HG03103 (cell line): ENCODE measurements at regions not wholly inside any gene's neighbourhood (a gene's known extent, or its start where the extent isn't known, plus 50 kb on each side); places are given as distances from the start of the nearest gene placed in this dataset.
"Not testable (repeated sequence)": the region's sequence is repeated elsewhere in the genome, so short reads cannot be mapped to it uniquely, and the experiment has no call there.

Source experiments
- ATAC-seq: cut with Tn5 transposase; IDR thresholded peaks from one replicate; pipeline ENCODE4 v1.9.1; 2021; ENCODE audit warnings: low read depth; ENCODE audit not compliant: unreplicated experiment

DNA sequence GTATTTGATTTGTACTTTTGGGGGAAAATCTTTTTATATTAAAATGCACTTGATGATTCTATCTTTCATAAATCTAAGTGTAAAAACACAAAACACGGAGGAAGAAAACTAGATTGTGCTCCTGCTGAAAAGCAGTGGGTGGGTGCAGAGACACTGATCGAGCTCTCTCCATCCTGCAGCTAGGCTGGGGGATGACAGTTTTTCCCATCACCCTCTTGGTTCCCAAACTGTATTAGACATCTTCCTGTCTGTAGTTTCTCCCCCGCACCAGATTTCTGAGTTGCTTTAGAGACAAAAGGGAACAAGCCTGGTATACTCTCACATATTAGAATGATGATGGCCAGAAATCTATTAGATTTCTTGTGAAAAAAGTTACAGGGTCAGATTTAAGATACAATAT is 99.6 kb downstream of the FAM114A2 start:
- no peak for ATAC-seq

DNA sequence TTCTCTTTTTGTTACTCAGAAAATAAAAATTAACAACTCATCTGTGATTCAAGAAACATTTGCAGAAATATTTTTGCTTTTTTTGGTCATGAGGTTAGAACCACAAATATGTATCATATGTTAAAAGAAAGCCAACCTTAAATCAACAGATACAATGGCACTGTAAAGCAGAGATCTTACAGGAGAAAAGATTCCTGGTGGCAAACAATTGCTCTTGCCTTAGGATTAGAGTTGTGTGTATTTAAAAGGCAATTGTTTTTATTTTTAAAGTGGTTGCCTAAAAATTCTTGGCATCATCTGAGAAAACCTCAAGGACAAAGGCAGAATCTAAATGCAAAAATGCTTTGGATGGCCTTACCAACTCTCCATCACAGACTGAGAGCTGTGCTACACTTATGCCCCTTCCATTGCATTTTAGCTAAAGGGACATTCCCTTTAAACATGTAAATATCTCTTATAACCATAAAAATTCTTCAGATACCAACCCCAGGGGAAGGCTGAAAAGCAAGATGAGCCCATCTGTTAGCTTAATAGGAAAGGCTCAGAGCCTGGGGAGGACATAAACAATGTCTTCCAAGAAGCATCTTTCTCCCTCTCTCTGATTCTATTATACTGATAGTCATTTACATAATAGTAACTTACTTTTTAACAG is 100.4 kb downstream of the FAM114A2 start:
- no peak for ATAC-seq

DNA sequence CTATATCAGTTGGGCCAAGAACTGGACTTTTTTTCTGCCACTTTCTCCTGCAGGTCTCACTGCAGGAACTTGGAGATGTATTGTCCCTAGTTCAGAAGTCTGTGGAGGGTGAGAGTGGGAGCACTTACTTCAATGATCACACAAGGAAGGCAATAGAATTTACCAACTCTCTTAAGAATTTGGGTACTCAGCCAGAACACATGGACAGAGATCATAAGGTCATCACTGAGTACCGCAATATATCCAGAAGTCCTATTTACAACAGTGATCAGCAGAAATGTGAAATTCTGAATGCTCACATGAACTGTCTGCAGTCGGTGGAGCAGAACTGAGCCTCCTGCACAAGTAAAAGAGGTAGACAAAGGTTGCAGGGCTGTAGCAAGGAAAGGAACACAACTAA is 101.0 kb downstream of the FAM114A2 start:
- ATAC-seq: no peak

DNA sequence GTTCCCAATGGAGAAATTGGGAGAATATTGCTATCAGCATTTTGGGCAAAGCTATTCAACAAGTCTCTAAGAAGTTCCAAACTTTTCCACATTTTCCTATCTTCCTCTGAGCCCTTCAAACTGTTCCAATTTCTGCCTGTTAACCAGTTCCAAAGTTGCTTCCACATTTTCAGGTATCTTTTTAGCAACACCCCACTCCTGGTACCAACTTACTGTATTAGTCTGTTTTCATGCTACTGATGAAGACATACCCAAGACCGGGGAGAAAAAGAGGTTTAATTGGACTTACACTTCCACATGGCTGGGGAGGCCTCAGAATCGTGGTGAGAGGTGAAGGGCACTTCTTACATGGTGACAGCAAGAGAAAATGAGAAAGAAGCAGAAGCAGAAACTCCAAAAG is 103.6 kb downstream of the FAM114A2 start:
- ATAC-seq: not testable (repeated sequence)

DNA sequence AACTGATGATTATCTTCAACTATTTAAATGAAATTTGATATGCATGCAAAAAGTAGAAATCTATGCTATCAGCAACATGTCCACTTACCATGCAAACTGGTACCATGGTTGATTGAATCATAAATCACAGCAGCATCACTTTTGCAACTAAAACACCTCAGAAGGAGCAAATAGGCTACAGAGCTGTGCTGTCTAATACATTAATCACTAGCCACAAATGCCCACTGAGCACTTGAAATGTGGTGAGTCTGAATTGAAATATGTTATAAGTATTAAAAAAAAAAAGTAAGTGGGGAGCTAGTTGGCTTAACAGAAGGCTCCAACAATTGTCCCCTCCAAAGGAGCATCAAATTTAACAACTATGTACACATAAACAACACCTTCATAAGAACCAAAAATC is 112.5 kb downstream of the FAM114A2 start:
- no peak for ATAC-seq

DNA sequence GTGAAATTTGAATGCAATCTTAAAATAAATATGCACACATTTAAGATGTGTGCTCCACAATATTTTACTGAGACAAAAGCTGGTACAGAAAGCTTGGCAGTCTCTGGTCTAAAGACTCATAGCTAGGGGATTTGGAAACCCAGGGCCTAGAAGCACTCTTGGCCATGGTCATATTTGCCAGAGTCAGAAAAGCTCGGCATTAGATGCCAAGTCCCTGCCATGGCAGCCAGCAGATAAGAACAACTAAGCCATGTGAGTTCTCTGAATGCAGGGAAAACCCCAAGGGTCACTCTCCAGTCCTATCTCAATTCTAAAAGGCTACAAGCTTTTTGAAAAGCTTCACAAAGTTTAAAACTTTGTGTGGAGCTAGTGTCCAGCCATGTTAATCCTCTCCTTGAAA is 119.5 kb downstream of the FAM114A2 start:
- no peak for ATAC-seq

DNA sequence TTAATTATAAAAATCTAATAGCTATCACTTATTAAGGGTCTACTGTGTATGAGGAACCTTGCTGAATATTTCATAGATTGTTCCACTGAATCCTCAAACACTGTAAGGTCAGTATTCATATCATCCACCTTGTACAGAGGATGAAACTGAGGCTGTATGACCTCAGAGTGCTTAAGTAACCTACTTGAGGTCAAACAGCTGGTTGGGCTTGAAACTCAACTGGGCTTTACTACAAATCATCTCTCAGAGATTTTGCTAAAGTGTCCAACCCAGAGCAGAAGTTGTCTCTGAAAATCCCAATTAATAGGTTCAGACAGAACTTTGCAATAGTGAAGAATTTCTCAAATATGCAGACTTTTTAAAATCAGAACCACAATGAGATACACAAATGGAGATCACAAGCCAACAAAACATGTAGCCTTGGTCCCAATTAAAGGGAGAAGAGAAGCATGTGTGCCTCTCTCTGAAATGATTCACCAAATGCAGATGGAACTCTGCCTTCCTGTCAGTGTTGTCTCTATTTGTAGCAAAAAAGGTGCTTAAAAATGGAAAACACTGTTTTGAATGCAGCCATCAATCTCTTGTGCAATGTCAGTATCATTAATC is 131.4 kb downstream of the FAM114A2 start:
- ATAC-seq: no peak

DNA sequence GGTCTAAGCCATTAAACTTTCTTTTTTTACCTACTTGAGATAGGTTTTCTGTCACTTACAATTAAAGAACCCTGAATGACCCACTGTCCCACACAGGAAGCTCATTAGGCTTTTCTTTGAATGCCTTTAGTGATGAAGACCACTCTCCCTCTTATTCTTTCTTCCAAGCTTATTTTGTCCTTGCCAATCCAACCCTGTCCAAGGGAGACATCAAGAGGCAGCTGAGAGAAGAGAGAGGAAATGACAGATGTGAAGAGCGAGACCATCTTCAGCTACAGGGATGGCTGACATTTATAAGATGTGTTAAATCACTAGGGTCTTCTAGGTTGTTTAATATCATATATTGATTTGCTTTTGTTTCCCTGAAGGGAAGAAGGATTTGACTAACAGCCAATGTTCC is 133.5 kb downstream of the FAM114A2 start:
- ATAC-seq: no peak

DNA sequence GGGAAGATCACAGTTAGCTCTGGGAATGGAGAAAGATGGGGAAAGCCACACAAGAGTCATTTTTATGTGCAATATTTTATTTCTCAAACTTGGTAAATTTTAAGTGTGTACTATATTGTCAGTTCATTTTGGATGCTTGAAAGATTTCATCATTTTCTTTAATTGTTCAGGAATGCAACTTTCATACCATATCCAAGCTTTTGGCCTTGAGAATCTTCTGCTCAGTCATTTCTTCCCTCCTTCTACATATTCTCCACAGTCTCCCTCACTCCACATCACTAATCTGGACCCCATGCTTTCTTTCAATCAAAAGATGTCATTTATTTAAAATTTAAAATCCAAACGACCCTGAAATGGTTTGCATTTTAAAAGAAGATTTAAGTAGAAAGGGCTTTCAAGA is 135.4 kb downstream of the FAM114A2 start:
- ATAC-seq: no peak

DNA sequence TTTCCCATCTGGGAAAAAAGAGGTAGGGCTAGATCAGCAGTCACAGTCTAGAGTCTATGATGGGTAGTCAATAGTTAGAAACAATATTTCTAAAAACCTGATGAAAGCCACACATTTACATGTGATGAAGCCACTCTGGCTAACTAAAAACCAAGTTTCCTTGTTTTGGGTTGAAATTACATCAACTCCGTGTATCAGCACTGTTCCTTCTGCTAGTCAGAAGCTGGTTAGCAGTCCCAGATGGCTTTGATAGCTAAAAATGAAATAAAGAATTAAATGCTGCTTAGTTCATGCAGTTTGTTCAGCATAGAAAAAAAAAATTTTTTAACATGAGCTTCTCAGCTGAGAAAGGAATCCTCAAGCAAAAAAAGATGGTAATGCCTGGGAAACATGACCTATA is 136.7 kb downstream of the FAM114A2 start:
- ATAC-seq: no peak

DNA sequence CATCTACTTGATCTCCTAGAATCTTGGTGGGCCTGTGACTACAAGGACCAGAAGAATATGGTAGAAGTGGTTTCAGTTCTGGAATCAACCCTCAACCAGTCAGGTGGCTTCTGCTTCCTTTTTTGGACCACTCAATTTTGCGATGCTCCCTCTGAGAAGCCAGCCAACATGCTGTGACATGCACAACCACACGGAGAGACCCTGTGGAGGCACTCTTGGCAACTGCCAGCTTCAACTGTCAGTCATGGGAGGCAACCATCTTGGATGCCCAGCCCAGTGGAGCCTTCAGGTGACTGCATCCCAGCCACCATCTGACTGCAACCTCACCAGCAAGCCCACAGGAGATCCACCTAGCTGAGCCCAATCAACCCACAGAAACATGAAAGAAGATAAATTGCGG is 137.3 kb downstream of the FAM114A2 start:
- ATAC-seq: no peak

DNA sequence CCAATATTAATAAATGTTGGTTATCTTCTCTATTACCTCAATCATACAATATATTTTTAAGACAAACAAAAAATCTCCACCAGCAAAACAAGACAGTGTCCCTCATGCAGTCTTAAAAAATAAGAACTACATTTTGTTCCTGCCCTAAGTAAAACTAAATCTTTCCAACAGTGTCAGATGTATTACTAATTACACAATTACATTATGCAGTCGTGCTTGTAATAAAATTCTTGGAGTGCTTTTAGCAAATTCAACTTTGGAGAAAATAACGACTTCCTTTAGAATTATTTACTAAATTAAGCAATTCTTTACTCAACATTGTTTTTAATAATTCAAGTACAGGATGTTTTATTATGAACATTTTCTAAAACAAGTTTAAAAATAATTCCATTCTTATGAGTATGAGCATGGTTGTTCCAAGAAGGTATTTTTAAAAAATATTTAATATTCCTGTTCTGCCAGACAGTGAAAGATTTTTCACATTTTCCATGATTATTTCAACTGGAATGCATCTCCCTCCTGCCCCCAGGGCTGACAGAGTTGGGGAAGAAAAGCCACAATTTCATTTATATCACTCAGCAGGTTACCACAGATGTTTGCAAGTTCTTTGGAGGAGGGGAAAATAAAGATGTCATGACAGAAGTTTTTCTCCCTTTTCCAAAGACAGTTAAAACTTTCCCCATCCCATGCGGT is 137.9 kb downstream of the FAM114A2 start:
- ATAC-seq: no peak

DNA sequence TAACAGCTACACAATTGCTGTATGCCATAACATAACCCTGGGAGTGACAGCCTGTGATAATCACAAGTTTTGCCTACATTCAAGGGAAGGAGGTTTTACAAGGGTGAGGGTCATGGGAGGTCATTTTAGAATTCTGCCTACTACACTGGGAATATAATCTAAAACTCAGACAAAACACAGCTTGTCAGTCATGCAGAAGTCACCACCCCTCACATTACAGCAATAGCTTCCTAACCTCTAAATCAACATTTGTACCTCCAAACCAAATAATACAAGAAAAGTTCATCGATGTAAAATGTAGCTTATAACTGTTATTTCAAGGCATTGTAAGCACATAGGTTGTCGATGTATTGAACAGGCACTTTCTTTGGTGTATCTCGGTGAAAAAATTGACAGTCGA is 139.0 kb downstream of the FAM114A2 start:
- no peak for ATAC-seq

DNA sequence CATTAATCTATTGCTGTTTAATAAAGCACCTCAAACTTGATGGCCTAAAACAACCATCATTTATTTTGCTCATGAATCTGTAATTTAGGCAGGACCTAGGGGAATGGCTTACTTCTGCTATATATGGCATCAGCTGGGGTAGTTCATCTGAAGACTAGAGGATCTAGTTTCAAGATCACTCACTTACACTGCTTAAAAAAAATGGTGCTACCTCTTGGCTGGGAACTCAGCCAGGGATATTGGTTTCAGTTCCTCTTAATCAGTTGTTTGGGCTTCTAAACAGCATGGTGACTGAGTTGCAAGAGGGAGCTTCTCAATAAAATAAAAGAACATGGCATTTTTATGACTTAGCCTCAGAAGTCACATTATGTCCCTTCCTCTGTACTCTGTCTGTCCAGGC is 142.0 kb downstream of the FAM114A2 start:
- ATAC-seq: peak; percentile 100

DNA sequence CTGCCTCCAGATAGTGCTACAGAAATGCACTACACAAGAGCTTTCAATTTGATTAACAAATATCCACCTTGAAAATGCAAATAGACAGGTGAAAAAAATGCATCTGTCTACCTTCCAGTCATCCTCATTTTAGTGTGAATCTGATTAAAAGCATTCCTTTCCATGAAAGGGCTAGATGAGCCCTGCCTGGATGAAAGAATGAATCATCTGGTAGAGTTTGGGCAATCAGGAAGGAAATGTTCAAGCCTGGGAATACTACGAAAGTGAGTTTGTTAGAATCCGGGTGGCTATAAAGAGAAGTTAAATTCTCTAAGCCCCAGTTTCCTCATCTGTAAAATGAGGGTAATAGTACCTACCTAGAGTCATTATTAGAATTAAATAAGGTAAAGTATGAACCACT is 142.6 kb downstream of the FAM114A2 start:
- ATAC-seq: no peak

DNA sequence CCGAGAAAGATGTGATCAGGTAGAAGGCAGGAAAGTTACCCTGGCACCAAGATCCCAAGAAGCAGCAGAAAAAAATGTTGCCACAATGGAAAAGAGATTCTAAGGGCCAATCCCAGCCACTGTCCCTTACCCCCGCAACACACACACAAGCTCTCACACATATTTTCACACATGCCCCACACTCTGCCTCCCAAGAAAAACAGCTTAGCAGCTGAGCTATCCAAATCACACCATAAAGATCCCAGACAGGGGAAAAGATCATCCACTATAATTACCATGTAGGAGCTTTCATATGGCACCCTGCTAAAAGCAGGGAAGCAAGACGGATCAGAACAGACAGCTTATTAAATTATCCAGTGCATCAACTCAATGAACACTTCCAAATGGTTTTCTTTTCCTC is 143.4 kb downstream of the FAM114A2 start:
- no peak for ATAC-seq

DNA sequence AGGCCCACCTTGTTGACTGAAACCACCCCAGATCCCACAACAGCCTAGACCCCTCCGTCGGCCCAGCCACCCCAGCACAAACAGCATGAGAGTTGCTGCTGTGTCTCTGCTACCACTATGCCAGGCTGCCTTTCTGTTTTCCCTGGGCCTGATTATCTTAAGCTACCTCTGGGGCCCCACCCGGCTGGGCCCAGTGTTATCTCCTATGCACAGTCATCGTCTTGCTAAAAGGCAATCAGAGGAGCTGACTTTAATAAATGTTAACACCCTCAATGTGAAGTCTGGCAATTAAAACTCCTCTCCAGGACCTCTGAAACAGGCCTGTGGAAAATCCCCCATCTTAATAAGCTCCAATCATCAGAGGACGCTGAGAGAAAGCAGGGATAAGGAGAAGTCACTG is 144.9 kb downstream of the FAM114A2 start:
- no peak for ATAC-seq

DNA sequence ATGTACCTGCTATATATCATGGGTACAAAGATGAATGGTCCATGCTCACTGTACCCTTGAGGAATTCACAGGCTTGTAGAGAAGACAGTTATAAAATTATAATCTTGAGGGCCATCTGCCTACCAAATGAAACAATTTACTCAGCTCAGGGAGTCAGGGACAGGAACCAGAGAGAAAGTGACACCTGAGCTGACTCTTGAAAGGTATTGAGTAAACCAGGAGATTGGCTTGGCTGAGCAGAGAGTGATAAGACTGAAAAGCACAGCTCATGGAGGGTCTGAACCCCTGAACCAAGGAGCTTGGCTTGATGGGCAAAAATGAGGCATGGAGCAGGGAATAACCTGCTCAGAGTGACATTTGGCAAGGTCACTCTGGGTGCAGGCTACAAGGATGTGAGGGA is 147.3 kb downstream of the FAM114A2 start:
- ATAC-seq: peak; percentile 60

DNA sequence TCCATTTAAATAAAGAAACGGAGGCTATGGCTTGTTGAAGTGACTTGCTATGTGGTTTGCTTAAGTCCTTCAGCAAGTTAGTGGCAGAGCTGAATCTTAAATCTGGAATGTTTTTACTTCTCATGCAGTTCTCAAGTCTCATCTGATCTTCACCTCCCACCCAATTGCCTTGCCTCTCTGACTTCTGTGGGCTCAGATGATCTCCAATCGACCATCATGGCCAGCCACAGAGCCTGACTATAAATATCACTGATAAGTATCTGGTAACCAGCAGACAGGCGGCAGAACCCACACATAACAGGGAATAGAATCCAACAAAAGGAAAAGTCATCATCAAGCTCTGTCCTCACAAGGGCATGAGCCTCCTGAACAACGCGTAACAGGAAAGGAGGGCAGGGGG is 149.9 kb downstream of the FAM114A2 start:
- no peak for ATAC-seq

DNA sequence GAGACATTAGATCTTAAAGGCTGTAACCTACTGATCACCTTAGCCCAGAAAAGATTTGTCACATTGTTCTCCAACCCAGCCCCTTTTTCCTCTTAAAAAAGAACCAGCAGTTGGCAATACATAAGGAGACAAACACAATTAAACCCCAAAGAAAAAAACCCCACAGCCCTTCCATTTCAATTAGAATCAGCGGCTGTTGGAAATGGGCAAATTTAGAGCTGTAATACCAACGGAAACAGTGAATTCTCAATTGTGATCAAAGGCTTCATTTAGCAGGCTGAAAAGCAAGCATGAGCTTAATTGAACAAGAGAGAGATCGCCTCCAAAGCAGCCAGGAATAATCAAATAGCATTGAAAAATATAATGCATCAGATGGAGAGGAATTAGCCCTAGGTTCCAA is 153.6 kb downstream of the FAM114A2 start:
- no peak for ATAC-seq

DNA sequence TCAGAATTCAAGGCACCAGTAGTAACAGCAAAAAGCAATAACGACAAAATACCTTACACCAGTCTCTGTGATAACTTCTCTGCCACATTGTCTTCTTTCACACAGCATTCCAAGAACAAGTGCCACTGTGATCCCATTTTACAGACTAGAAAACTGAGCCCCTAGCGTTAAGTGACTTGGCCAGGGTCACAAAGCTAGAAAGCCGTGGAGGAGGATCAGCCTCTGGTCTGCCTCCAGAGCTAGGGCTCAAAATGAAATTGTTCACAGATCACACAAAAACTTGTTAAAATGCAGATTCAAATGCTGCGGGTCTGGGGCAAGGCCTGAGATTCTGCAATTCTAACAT is 154.1 kb downstream of the FAM114A2 start:
- no peak for ATAC-seq

DNA sequence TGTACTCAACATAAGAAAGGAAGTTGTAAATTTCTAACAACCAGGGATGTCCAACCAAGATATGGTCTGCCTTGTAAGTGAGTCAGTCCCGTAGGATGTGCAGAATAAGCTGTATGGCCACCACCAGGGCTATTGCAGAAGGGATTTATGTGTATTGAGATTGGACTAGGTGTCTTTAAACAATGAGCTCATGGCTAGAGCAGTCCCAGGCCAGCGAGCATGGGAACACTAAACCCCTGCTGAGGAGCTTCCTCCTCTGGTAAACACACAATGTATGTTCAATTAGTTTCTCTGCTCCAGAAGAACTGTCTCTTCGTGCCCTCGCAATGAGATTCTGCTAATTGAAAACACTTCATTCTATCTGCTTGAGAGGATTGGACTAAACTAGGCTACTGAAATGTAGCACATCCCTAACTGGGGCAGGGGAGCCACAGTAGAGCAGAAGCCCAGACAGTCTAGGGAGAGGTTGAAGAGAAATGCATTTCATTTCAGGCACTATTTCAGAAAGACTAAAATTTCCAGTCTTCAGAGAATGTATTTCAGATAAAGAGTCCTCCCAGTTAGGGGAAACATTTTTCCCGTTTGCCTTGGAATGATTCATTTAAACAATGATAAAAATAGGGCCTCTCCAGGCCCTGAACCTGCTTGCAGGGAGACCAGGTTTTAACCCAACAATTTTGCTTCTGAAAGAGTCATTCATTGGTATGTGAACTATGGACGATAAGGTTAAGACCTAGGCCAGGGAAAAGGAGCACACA is 154.7 kb downstream of the FAM114A2 start:
- no peak for ATAC-seq
